GM12872 (cell line): ENCODE measurements at regions not wholly inside any gene's neighbourhood (a gene's known extent, or its start where the extent isn't known, plus 50 kb on each side); places are given as distances from the start of the nearest gene placed in this dataset.
A peak's percentile ranks its signal among the peaks of the same experiment; 100 is the strongest.

Experiments used
- TF ChIP-seq, protein P1 (sequence below): IDR thresholded peaks from 3 replicates; pipeline ENCODE4 v1.5.1; 2011; ENCODE audit warnings: low read depth, mild to moderate bottlenecking, low read length, moderate library complexity; ENCODE audit not compliant: insufficient read depth

- TF ChIP-seq, protein P1, sequence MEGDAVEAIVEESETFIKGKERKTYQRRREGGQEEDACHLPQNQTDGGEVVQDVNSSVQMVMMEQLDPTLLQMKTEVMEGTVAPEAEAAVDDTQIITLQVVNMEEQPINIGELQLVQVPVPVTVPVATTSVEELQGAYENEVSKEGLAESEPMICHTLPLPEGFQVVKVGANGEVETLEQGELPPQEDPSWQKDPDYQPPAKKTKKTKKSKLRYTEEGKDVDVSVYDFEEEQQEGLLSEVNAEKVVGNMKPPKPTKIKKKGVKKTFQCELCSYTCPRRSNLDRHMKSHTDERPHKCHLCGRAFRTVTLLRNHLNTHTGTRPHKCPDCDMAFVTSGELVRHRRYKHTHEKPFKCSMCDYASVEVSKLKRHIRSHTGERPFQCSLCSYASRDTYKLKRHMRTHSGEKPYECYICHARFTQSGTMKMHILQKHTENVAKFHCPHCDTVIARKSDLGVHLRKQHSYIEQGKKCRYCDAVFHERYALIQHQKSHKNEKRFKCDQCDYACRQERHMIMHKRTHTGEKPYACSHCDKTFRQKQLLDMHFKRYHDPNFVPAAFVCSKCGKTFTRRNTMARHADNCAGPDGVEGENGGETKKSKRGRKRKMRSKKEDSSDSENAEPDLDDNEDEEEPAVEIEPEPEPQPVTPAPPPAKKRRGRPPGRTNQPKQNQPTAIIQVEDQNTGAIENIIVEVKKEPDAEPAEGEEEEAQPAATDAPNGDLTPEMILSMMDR: no peak
Measured at GRCh38 chr6:50124572-50124971, 74.8 kb upstream of the DEFB112 start.

GRCh38 chr6:50128420-50129005 is 78.8 kb upstream of the DEFB112 start:
- TF ChIP-seq, protein P1: peak; percentile 31; the same call in 1 of the 3 replicates

- TF ChIP-seq, protein P1: no peak
Measured at GRCh38 chr6:50135968-50136367, 86.2 kb upstream of the DEFB112 start.

- TF ChIP-seq, protein P1: no peak
Measured at GRCh38 chr6:50141100-50141499, 91.4 kb upstream of the DEFB112 start.

- TF ChIP-seq, protein P1: no peak
Measured at GRCh38 chr6:50143011-50143719, 93.4 kb upstream of the DEFB112 start.

- TF ChIP-seq, protein P1: peak; percentile 46
Measured at GRCh38 chr6:50145125-50145524, 95.4 kb upstream of the DEFB112 start.

GRCh38 chr6:50147371-50147770 is 97.6 kb upstream of the DEFB112 start:
- TF ChIP-seq, protein P1: no peak
